Skeletal muscle tissue (tissue), 3 donors: ENCODE measurements at regions not wholly inside any gene's neighbourhood (a gene's known extent, or its start where the extent isn't known, plus 50 kb on each side); places are given as distances from the start of the nearest gene placed in this dataset.

Source experiments
- H3K27ac ChIP-seq: one replicate; pipeline ENCODE4 v1.7.0; 2013; ENCODE audit warnings: mild to moderate bottlenecking, low read depth, low read length, inconsistent platforms
- H3K27me3 ChIP-seq, 3 donors: one replicate each; pipeline ENCODE4 v1.7.0; 2013; ENCODE audit warnings: low read length in 3 of 3; ENCODE audit not compliant: control insufficient read depth in 3 of 3, insufficient read depth in 3 of 3
- H3K36me3 ChIP-seq, 3 donors: one replicate each; pipeline ENCODE4 v1.7.0; 2013; ENCODE audit warnings: low read length in 3 of 3; ENCODE audit not compliant: control insufficient read depth in 3 of 3, insufficient read depth in 3 of 3
- H3K4me1 ChIP-seq, 3 donors: one replicate each; pipeline ENCODE4 v1.7.0; 2013; ENCODE audit warnings: low read length in 3 of 3, mild to moderate bottlenecking in 3 of 3; ENCODE audit not compliant: control insufficient read depth in 3 of 3, insufficient read depth in 3 of 3
- H3K4me3 ChIP-seq, 3 donors: one replicate each; pipeline ENCODE4 v1.7.0; 2013; ENCODE audit warnings: low read length in 3 of 3
- H3K9ac ChIP-seq, 3 donors: one replicate each; pipeline ENCODE4 v1.7.0; 2013; ENCODE audit warnings: low read length in 3 of 3, mild to moderate bottlenecking in 3 of 3, moderate library complexity in 2 of 3, low read depth in 1 of 3
- H3K9me3 ChIP-seq, 3 donors: one replicate each; pipeline ENCODE4 v1.7.0; 2013; ENCODE audit warnings: low read length in 3 of 3; ENCODE audit not compliant: control insufficient read depth in 3 of 3
- donor health status: Osteomylitis.

- no peak overlapping the region for H3K27ac ChIP-seq
- no peaks in the 10 kb centered on the region for H3K36me3 ChIP-seq
- H3K4me3 ChIP-seq: no peak overlapping the region
- H3K27me3 ChIP-seq: no peaks in the 10 kb centered on the region
- H3K4me1 ChIP-seq: peaks cover 10 to 18% (median 12%) of the 10 kb centered on the region in 3 donors
- no peaks in the 10 kb centered on the region for H3K9me3 ChIP-seq
- no peak overlapping the region for H3K9ac ChIP-seq
Measured at GRCh38 chr10:29788113-29788512, 153.3 kb upstream of the SVIL start.

- H3K4me3 ChIP-seq: no peak overlapping the region
- peaks cover 10 to 19% (median 12%) of the 10 kb centered on the region in 3 donors for H3K4me1 ChIP-seq
- H3K9ac ChIP-seq: no peak overlapping the region
- H3K9me3 ChIP-seq: no peaks in the 10 kb centered on the region
- no peaks in the 10 kb centered on the region for H3K27me3 ChIP-seq
- no peak overlapping the region for H3K27ac ChIP-seq
- no peaks in the 10 kb centered on the region for H3K36me3 ChIP-seq
Measured at GRCh38 chr10:29785701-29786100, 150.9 kb upstream of the SVIL start.

- H3K9ac ChIP-seq: peak overlapping the region in 1 of 3 donors; percentile 41
- no peaks in the 10 kb centered on the region for H3K36me3 ChIP-seq
- peak overlapping the region in 2 of 3 donors; percentile 30 to 35 for H3K4me3 ChIP-seq
- H3K4me1 ChIP-seq: peaks cover 10 to 19% (median 12%) of the 10 kb centered on the region in 3 donors
- H3K9me3 ChIP-seq: no peaks in the 10 kb centered on the region
- peak overlapping the region; percentile 88 for H3K27ac ChIP-seq
- H3K27me3 ChIP-seq: no peaks in the 10 kb centered on the region
Measured at GRCh38 chr10:29784175-29784773, 149.5 kb upstream of the SVIL start.

GRCh38 chr10:29783201-29783947 lies 148.6 kb upstream of the SVIL start:
- no peak overlapping the region for H3K9ac ChIP-seq
- H3K27me3 ChIP-seq: no peaks in the 10 kb centered on the region
- H3K4me3 ChIP-seq: no peak overlapping the region
- no peaks in the 10 kb centered on the region for H3K36me3 ChIP-seq
- peak overlapping the region; percentile 88 for H3K27ac ChIP-seq
- no peaks in the 10 kb centered on the region for H3K9me3 ChIP-seq
- H3K4me1 ChIP-seq: peaks cover 10 to 19% (median 12%) of the 10 kb centered on the region in 3 donors

- Histone ChIP-seq H3K9ac (no peak overlapping the region), H3K36me3 (no peaks in the 10 kb centered on the region), H3K4me1 (peaks cover 10 to 19% (median 12%) of the 10 kb centered on the region in 3 donors), H3K4me3 (no peak overlapping the region), H3K27ac (no peak overlapping the region), H3K27me3 (no peaks in the 10 kb centered on the region), H3K9me3 (no peaks in the 10 kb centered on the region)
Measured at GRCh38 chr10:29780639-29781038, 145.9 kb upstream of the SVIL start.

GRCh38 chr10:29780096-29780495 lies 145.3 kb upstream of the SVIL start:
- H3K4me3 ChIP-seq: no peak overlapping the region
- H3K27ac ChIP-seq: no peak overlapping the region
- H3K9me3 ChIP-seq: no peaks in the 10 kb centered on the region
- peaks cover 10 to 14% (median 12%) of the 10 kb centered on the region in 3 donors for H3K4me1 ChIP-seq
- H3K27me3 ChIP-seq: no peaks in the 10 kb centered on the region
- no peak overlapping the region for H3K9ac ChIP-seq
- H3K36me3 ChIP-seq: no peaks in the 10 kb centered on the region

- no peaks in the 10 kb centered on the region for H3K27me3 ChIP-seq
- no peak overlapping the region for H3K4me3 ChIP-seq
- H3K27ac ChIP-seq: no peak overlapping the region
Measured at GRCh38 chr10:29776246-29776645, 141.5 kb upstream of the SVIL start.

GRCh38 chr10:29774475-29774874 lies 139.7 kb upstream of the SVIL start:
- no peaks in the 10 kb centered on the region for H3K36me3 ChIP-seq
- H3K9me3 ChIP-seq: no peaks in the 10 kb centered on the region
- no peak overlapping the region for H3K27ac ChIP-seq
- H3K9ac ChIP-seq: no peak overlapping the region
- no peaks in the 10 kb centered on the region for H3K27me3 ChIP-seq
- H3K4me3 ChIP-seq: no peak overlapping the region
- H3K4me1 ChIP-seq: peaks cover 0 to 8% (median 2%) of the 10 kb centered on the region in 3 donors

More at GRCh38 chr10:29776246-29776645, 141.5 kb upstream of the SVIL start:
- H3K9me3 ChIP-seq: no peaks in the 10 kb centered on the region
- no peaks in the 10 kb centered on the region for H3K36me3 ChIP-seq
- H3K9ac ChIP-seq: no peak overlapping the region
- peaks cover 0 to 8% (median 2%) of the 10 kb centered on the region in 3 donors for H3K4me1 ChIP-seq

GRCh38 chr10:29773675-29774091 lies 138.9 kb upstream of the SVIL start:
- H3K9ac ChIP-seq: no peak overlapping the region
- no peaks in the 10 kb centered on the region for H3K9me3 ChIP-seq
- no peaks in the 10 kb centered on the region for H3K36me3 ChIP-seq
- H3K27ac ChIP-seq: no peak overlapping the region
- no peak overlapping the region for H3K4me3 ChIP-seq
- H3K4me1 ChIP-seq: peaks cover 0 to 8% (median 2%) of the 10 kb centered on the region in 3 donors
- no peaks in the 10 kb centered on the region for H3K27me3 ChIP-seq

GRCh38 chr10:29772403-29772802 lies 137.6 kb upstream of the SVIL start:
- H3K9ac ChIP-seq: no peak overlapping the region
- H3K4me3 ChIP-seq: no peak overlapping the region
- H3K36me3 ChIP-seq: no peaks in the 10 kb centered on the region
- H3K9me3 ChIP-seq: no peaks in the 10 kb centered on the region
- peaks cover 0 to 8% (median 2%) of the 10 kb centered on the region in 3 donors for H3K4me1 ChIP-seq
- no peak overlapping the region for H3K27ac ChIP-seq
- no peaks in the 10 kb centered on the region for H3K27me3 ChIP-seq
